Effector CD8-positive, alpha-beta T cell (primary cell): ENCODE measurements at regions not wholly inside any gene's neighbourhood (a gene's known extent, or its start where the extent isn't known, plus 50 kb on each side); places are given as distances from the start of the nearest gene placed in this dataset.
"Not testable (repeated sequence)": the region's sequence is repeated elsewhere in the genome, so short reads cannot be mapped to it uniquely, and the experiment has no call there.

Experiments used
- DNase-seq: peaks from one replicate; lab custom pipeline; 2025; lab: John Stamatoyannopoulos, UW

- no peak for DNase-seq
Measured at GRCh38 chr6:43934803-43935602, 165.0 kb downstream of the VEGFA start.

- no peak for DNase-seq
Measured at GRCh38 chr6:43934183-43934802, 164.3 kb downstream of the VEGFA start.

- DNase-seq: no peak
Measured at GRCh38 chr6:43933148-43933885, 163.3 kb downstream of the VEGFA start.

GRCh38 chr6:43932259-43933147 is 162.5 kb downstream of the VEGFA start:
- DNase-seq: no peak

- DNase-seq: no peak
Measured at GRCh38 chr6:43931201-43931600, 161.2 kb downstream of the VEGFA start.

DNA sequence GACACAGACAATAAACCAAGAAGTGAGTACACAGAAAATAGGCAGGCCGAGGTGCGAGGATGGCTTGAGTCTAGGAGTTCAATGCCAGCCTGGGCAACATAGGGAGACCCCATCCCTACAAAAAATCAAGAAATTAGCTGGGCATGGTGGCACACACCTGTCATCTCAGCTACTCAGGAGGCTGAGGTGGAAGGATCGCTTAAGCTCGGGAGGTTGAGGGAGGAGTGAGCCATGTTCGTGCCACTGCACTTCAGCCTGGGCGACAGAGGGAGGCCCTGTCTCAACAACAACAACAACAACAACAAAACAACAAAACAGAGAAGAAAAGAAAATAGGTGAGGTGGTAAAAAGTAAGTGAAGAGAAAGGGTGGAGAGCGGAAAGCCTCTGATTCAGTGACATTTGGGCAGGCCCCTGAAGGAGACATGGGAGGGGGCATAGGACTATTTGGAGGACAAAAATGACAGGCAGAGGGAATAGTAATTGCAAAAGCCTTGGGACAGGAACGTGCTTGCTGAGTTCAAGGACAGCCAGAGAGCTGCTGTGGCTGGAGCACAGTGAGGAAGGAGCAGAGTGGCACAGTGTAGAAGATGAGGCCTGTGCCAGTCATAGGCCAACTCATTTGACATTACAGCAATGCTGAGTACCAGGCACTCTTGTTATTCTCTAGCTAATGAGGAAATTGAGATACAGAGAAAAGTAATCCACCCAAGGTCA is 160.6 kb downstream of the VEGFA start:
- DNase-seq: no peak

DNA sequence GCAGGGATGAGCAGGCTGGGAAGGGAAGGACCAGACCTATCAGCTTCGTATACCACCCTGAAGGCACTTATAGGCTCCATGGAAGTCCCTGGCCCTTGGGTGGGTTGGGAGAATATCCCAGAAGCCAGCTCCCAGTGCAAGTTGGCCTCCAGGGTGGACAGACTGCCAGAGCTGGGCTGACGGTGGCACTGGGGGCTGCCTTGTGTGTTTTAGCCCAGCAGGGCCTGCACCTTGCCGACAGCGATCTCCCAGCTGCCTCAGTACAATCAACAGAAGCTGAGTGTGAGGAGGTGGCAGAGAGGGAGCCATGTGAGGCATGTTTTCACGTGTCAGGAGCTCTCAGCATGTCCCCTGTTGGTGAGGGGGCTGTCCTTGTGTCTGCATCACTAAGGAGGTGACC is 159.5 kb downstream of the VEGFA start:
- no peak for DNase-seq

GRCh38 chr6:43927532-43928210 is 157.7 kb downstream of the VEGFA start:
- no peak for DNase-seq

GRCh38 chr6:43926634-43927531 is 156.9 kb downstream of the VEGFA start:
- DNase-seq: no peak

DNA sequence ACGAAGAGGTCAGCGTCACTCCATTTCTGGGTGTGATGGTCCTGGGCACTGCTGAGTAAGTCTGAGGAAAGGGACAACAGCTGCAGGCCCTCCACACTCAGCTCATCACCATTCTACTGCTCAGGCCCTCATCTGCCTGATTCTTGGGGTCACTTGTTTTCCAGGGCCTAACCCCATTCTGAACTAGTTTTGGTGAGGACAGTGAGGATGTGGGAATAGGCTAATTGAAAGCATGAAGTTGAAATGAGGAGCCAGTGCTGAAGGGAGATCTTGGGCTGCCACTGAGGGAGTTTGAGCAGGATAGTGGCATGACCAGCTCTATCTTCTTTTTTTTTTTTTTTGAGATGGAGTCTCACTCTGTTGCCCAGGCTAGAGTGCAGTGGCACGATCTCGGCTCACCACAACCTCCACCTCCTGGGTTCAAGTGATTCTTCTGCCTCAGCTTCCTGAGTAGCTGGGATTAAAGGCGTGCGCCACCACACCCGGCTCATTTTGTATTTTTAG is 155.7 kb downstream of the VEGFA start:
- DNase-seq: not testable (repeated sequence)

DNA sequence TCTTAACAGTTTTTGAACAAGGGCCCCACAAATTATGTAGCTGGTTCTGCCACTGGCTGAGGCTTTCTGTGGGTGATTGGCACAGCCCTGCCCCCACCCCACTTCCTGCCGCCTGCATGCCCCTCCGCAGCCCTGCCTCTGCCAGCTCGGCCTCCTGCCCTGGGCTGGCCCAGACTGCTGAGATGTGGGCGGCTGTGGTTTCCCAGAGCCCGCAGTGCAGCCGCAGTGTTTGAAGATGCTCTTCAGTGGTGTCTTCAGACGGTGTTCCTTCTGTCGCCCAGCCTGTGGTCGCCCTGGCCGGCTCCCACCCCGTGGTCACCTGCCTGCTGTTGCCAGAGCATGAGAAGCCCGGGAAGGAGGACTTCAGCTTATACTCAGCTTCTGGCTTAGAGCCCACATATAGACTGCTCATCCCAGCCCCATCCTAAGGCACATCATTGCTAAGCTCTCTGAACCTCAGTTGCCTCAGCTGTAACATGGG is 154.3 kb downstream of the VEGFA start:
- peak; percentile 10 for DNase-seq

GRCh38 chr6:43923376-43924221 is 153.6 kb downstream of the VEGFA start:
- no peak for DNase-seq

- no peak for DNase-seq
Measured at GRCh38 chr6:43922426-43923375, 152.7 kb downstream of the VEGFA start.

GRCh38 chr6:43921548-43922425 is 151.8 kb downstream of the VEGFA start:
- no peak for DNase-seq

GRCh38 chr6:43921039-43921438 is 151.0 kb downstream of the VEGFA start:
- DNase-seq: no peak

DNA sequence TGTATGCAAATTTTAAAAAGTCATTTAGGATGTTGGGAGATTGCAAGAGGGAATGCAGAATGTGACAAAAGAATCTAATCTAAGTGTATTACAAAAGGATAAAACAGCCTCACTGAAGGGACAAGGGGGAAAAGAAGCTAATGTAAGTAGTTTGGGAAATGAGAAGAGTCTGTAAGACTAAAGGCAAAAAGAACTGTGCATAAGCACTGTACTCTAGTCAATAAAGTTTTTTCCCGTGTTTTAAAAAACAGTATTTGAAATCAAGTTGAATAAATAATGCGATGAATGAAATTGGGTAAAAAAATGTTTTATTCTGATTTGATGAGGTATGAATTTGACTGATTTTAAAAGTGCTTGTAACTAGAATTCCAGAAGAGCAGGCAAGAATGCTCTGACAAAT is 149.8 kb downstream of the VEGFA start:
- no peak for DNase-seq
